NT2/D1 (cell line): ENCODE measurements at regions not wholly inside any gene's neighbourhood (a gene's known extent, or its start where the extent isn't known, plus 50 kb on each side); places are given as distances from the start of the nearest gene placed in this dataset.

Source experiments
- DNase-seq: peaks from one replicate; pipeline ENCODE4 v3.0.0-alpha.2; 2011; ENCODE audit warnings: low read depth, low spot score
- H3K27me3 ChIP-seq: 2 replicates; pipeline ENCODE4 v1.6.0; 2011; ENCODE audit warnings: mild to moderate bottlenecking; ENCODE audit not compliant: insufficient read length, insufficient read depth
- H3K36me3 ChIP-seq: 2 replicates; pipeline ENCODE4 v1.6.1; 2011; ENCODE audit warnings: mild to moderate bottlenecking, low read length, mixed read lengths; ENCODE audit not compliant: insufficient read depth, insufficient read length
- H3K4me1 ChIP-seq: 2 replicates; pipeline ENCODE4 v1.5.1; 2011; ENCODE audit not compliant: insufficient read depth, insufficient read length
- H3K4me3 ChIP-seq: 2 replicates; pipeline ENCODE4 v1.5.1; 2011; ENCODE audit warnings: low read depth; ENCODE audit not compliant: insufficient read length
- H3K9ac ChIP-seq: 2 replicates; pipeline ENCODE4 v1.6.0; 2011; ENCODE audit warnings: low read depth; ENCODE audit not compliant: insufficient read length
- H3K9me3 ChIP-seq: 2 replicates; pipeline ENCODE4 v1.5.1; 2011; ENCODE audit warnings: mild to moderate bottlenecking, low read length; ENCODE audit not compliant: insufficient read depth
- SUZ12 ChIP-seq: IDR thresholded peaks from 2 replicates; pipeline ENCODE4 v1.6.1; 2011; ENCODE audit not compliant: insufficient read length, insufficient read depth; ENCODE audit errors: extremely low read depth
- YY1 ChIP-seq: IDR thresholded peaks from 2 replicates; pipeline ENCODE4 v1.6.1; 2011; ENCODE audit not compliant: insufficient read length, insufficient read depth
- ZNF274 ChIP-seq: IDR thresholded peaks from 2 replicates; pipeline ENCODE4 v1.6.1; 2011; ENCODE audit warnings: mild to moderate bottlenecking, low read depth, low read length

DNA sequence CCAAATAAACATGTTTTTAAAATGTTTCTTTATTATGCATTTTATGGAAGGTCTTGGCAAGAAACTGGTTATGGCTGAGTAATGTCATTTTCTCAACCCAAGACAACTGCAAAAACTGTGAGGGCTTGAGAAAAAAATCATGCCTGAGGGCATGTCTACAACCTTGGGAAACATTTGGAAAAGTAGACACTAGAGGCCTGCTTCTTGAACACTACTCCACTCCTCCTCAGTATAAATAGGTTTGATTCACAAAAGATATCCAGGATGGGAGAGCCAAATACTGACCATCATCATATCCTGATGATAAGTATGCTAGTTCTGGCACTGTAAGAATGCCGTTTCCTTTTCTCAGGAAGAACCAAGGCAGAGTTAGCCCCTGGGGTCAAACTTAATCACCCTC lies 71.1 kb downstream of the OSR1 start:
- Histone ChIP-seq H3K9me3 (no peaks in the 10 kb centered on the region), H3K4me1 (no peaks in the 10 kb centered on the region), H3K4me3 (no peak overlapping the region), H3K36me3 (no peaks in the 10 kb centered on the region), H3K9ac (no peak overlapping the region), H3K27me3 (no peaks in the 10 kb centered on the region)
- no peak for DNase-seq
- TF ChIP-seq ZNF274 (no peak), YY1 (no peak), SUZ12 (no peak)

GRCh38 chr2:19282305-19282704 lies 76.1 kb downstream of the OSR1 start:
- Histone ChIP-seq H3K9me3 (no peaks in the 10 kb centered on the region), H3K4me3 (no peak overlapping the region), H3K27me3 (no peaks in the 10 kb centered on the region), H3K9ac (no peak overlapping the region), H3K36me3 (no peaks in the 10 kb centered on the region), H3K4me1 (no peaks in the 10 kb centered on the region)
- no peak for DNase-seq
- no peak for TF ChIP-seq YY1
- no peak for TF ChIP-seq ZNF274
- TF ChIP-seq SUZ12 = no peak

- TF ChIP-seq ZNF274 = no peak
- no peak for TF ChIP-seq YY1
- no peak for TF ChIP-seq SUZ12
- no peak overlapping the region for H3K4me3 ChIP-seq
- DNase-seq = no peak
Observed at GRCh38 chr2:19274439-19274838, 84.0 kb downstream of the OSR1 start.

DNA sequence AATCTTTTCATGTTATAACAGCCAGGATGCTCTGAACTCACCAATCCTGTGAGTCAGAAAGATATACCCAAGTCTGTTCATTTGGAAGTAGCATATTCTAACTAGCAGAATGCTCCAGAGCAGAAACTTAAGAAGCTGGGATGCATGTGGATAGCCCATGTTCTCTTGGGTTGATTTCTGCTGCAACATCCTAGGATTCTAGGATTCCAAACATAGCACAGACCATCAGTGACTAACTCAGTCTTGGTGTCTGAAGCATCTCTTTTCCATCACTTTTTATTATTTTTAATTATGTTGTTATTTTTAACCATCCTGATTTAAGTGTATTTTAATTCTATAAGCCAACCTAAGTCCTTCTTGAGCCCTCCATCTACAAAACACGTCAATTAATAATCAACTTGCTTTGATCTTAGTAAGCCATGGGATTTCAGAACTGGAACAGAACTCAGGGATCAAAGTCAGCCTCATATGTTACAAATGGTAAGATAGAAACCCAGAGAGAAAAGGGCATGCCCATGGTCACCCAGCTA lies 85.4 kb downstream of the OSR1 start:
- Histone ChIP-seq H3K9ac (no peak overlapping the region), H3K36me3 (no peaks in the 10 kb centered on the region), H3K4me3 (no peak overlapping the region), H3K27me3 (no peaks in the 10 kb centered on the region), H3K4me1 (no peaks in the 10 kb centered on the region), H3K9me3 (no peaks in the 10 kb centered on the region)
- TF ChIP-seq ZNF274 = no peak
- DNase-seq = no peak

More at GRCh38 chr2:19274439-19274838, 84.0 kb downstream of the OSR1 start:
- H3K36me3 ChIP-seq = no peaks in the 10 kb centered on the region
- no peak overlapping the region for H3K9ac ChIP-seq
- no peaks in the 10 kb centered on the region for H3K9me3 ChIP-seq
- H3K27me3 ChIP-seq = no peaks in the 10 kb centered on the region
- no peaks in the 10 kb centered on the region for H3K4me1 ChIP-seq

GRCh38 chr2:19272039-19272438 lies 86.4 kb downstream of the OSR1 start:
- H3K9me3 ChIP-seq = no peaks in the 10 kb centered on the region
- no peak for DNase-seq
- H3K4me3 ChIP-seq = no peak overlapping the region
- no peaks in the 10 kb centered on the region for H3K36me3 ChIP-seq
- no peaks in the 10 kb centered on the region for H3K4me1 ChIP-seq
- H3K27me3 ChIP-seq = no peaks in the 10 kb centered on the region
- H3K9ac ChIP-seq = no peak overlapping the region
- TF ChIP-seq ZNF274 = no peak
- no peak for TF ChIP-seq SUZ12
- no peak for TF ChIP-seq YY1

DNA sequence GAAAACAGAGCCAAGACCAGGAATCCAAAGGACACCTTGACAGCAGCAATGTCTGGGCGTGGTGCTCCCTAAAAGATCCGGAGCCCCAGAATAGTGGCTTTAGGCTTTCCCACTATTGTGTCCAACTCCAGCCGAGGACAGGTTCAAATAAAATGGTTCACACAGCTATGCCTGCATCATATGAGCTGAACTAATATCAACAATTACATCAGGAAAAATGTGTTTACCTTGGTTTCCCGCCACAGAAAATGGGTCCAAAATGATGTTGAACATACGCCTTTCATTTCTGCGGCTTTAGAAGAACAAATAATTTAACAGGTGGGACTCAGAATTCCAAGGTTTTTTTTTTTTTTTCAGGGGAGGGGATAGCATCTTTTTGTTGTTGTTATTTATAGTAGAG lies 93.6 kb downstream of the OSR1 start:
- Histone ChIP-seq H3K9ac (no peak overlapping the region), H3K4me3 (no peak overlapping the region), H3K27me3 (no peaks in the 10 kb centered on the region), H3K4me1 (no peaks in the 10 kb centered on the region), H3K9me3 (no peaks in the 10 kb centered on the region), H3K36me3 (no peaks in the 10 kb centered on the region)
- TF ChIP-seq YY1 (no peak), SUZ12 (no peak), ZNF274 (no peak)
- no peak for DNase-seq

DNA sequence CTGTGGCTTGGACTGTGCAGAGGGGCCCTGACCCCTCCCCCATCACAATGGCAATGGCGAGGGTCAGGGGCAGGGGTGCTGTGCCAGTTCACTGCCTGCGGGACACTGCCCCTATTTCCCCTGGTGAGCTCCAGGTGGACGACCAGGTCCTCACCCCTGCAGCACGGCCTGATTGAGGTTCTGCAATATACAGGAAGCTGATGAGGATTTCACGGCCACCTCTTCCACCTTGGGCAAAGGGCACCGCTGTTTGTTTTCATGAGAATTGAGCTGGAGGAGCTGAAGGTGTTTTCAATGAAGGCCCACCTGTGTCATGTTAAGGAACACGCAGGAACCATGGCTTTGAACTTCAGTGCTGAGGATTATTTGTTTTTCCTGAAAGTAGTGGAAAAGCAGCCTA lies 96.3 kb downstream of the OSR1 start:
- H3K9me3 ChIP-seq = no peaks in the 10 kb centered on the region
- H3K36me3 ChIP-seq = no peaks in the 10 kb centered on the region
- no peak for TF ChIP-seq SUZ12
- no peak for TF ChIP-seq YY1
- TF ChIP-seq ZNF274 = no peak
- DNase-seq = no peak
- H3K27me3 ChIP-seq = no peaks in the 10 kb centered on the region
- no peak overlapping the region for H3K9ac ChIP-seq
- no peaks in the 10 kb centered on the region for H3K4me1 ChIP-seq
- no peak overlapping the region for H3K4me3 ChIP-seq

DNA sequence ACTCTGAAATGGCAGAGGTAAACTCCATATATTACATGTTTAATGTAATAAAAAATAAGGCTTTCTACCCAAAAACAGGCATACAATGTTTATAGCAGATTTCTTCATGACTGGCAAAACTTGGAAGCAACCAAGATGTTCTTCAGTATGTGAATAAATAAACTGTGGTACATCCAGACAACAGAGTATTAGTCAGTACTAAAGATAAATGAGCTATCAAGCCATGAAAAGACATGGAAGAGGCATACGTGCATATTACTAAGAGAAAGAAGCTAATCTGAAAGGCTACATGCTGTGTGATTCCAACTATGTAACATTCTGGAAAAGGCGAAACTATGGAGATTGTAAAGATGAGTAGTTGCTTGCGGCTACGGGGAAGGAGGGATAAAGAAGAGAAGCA lies 97.4 kb downstream of the OSR1 start:
- Histone ChIP-seq H3K4me3 (no peak overlapping the region), H3K9me3 (no peaks in the 10 kb centered on the region), H3K36me3 (no peaks in the 10 kb centered on the region), H3K27me3 (no peaks in the 10 kb centered on the region), H3K9ac (no peak overlapping the region), H3K4me1 (no peaks in the 10 kb centered on the region)
- TF ChIP-seq ZNF274 = no peak
- TF ChIP-seq YY1 = no peak
- TF ChIP-seq SUZ12 = no peak
- no peak for DNase-seq
